ENCODE measurements at regions not wholly inside any gene's neighbourhood (a gene's known extent, or its start where the extent isn't known, plus 50 kb on each side); places are given as distances from the start of the nearest gene placed in this dataset.
A peak's percentile ranks its signal among the peaks of the same experiment; 100 is the strongest.
"Not testable (repeated sequence)": the region's sequence is repeated elsewhere in the genome, so short reads cannot be mapped to it uniquely, and the experiment has no call there.

GRCh38 chr4:103423261-103423660 is 225.1 kb upstream of the CENPE start:
- H3K4me3 ChIP-seq (ENCODE audit: low read length) = no peak overlapping the region
- no peak for DNase-seq (ENCODE audit: low read depth, low spot score)

GRCh38 chr4:103422467-103423219 is 224.5 kb upstream of the CENPE start:
- no peak for DNase-seq (ENCODE audit: low read depth, low spot score)
- no peak overlapping the region for H3K4me3 ChIP-seq (ENCODE audit: low read length)

DNA sequence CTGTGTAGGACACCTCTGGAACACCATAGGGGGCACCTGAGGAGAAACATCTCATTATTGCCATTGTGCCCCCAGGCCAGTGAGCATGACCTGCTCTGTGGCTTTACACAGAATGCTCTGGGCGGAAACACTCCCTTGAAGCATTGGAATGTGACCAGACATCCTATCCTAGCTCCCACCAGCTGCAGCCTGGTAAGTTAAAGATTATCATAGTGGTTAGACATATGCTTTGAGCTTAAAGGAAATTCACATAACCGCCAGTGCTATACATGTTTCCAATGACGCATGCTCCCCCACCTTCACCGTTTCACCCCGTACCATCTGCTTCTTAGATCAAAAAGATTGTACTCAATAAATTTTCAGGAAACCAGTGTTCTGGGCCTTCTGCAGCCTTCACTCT is 217.7 kb upstream of the CENPE start:
- peak; percentile 71 for DNase-seq (ENCODE audit: low read depth, low spot score)

GRCh38 chr4:103412646-103413045 is 214.5 kb upstream of the CENPE start:
- not testable (repeated sequence) for DNase-seq (ENCODE audit: low read depth, low spot score); H3K4me3 ChIP-seq (ENCODE audit: low read length)

More for the DNA sequence above, 217.7 kb upstream of the CENPE start:
- H3K4me3 ChIP-seq (ENCODE audit: low read length) = no peak overlapping the region

- DNase-seq (ENCODE audit: low read depth, low spot score) = no peak
- H3K4me3 ChIP-seq (ENCODE audit: low read length) = no peak overlapping the region
These were observed 212.2 kb upstream of the CENPE start for GRCh38 chr4:103410386-103410785.

- no peak for DNase-seq (ENCODE audit: low read depth, low spot score)
These were observed 207.3 kb upstream of the CENPE start for GRCh38 chr4:103405415-103405814.

GRCh38 chr4:103403619-103404018 is 205.5 kb upstream of the CENPE start:
- H3K4me3 ChIP-seq (ENCODE audit: low read length) = no peak overlapping the region
- DNase-seq (ENCODE audit: low read depth, low spot score) = no peak

More at GRCh38 chr4:103405415-103405814, 207.3 kb upstream of the CENPE start:
- H3K4me3 ChIP-seq (ENCODE audit: low read length) = no peak overlapping the region

DNA sequence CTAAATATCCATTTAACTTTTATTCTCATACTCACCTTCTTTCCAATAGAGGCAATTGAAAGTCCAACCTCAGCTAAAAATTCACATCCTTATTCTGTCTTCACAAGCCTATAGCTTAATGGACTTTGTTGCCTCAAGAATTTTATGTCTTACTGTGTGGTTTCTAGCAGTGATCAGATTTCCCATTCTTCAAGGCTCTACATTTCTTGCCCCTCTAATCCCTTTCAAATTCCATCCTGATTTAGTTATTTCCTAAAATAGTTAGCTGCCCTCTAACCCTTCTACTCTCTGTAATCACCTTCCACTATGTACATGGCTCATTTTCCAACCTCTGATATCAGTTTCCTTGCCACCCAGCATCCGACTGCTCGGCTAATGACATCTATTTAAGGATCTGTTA is 204.1 kb upstream of the CENPE start:
- H3K4me3 ChIP-seq (ENCODE audit: low read length) = no peak overlapping the region
- no peak for DNase-seq (ENCODE audit: low read depth, low spot score)

DNA sequence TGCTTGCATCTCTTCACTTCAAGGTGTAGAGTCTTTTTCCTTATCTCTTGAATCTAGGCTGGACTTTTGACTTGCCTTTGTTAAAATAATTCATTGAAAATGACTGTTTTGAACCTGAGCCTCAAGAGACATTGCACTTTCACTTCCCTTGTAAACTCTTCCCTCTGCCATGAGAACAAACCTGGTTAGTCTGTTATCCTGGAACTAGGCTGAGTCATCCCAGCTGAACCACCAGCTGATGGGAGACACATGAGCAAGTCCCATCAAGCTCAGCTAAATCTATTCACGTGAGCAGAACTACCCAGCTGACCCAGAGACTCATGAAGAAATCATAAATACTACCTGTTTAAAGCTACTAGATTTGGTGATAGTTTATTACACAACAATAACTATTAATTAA is 202.3 kb upstream of the CENPE start:
- no peak for DNase-seq (ENCODE audit: low read depth, low spot score)
- H3K4me3 ChIP-seq (ENCODE audit: low read length) = no peak overlapping the region

GRCh38 chr4:103397541-103397940 is 199.4 kb upstream of the CENPE start:
- no peak overlapping the region for H3K4me3 ChIP-seq (ENCODE audit: low read length)
- no peak for DNase-seq (ENCODE audit: low read depth, low spot score)

DNA sequence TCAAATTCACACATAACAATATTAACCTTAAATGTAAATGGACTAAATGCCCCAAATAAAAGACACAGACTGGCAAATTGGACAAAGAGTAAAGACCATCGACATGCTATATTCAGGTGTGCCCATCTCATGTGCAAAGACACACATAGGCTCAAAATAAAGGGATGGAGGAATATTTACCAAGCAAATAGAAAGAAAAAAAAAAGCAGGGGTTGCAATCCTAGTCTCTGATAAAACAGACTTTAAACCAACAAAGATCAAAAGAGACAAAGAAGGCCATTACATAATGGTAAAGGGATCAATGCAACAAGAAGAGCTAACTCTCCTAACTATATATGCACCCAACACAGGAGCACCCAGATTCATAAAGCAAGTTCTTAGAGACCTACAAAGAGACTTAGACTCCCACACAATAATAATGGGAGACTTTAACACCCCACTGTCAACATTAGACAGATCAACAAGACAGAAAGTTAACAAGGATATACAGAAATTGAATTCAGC is 189.4 kb upstream of the CENPE start:
- DNase-seq (ENCODE audit: low read depth, low spot score); H3K4me3 ChIP-seq (ENCODE audit: low read length): not testable (repeated sequence)

DNA sequence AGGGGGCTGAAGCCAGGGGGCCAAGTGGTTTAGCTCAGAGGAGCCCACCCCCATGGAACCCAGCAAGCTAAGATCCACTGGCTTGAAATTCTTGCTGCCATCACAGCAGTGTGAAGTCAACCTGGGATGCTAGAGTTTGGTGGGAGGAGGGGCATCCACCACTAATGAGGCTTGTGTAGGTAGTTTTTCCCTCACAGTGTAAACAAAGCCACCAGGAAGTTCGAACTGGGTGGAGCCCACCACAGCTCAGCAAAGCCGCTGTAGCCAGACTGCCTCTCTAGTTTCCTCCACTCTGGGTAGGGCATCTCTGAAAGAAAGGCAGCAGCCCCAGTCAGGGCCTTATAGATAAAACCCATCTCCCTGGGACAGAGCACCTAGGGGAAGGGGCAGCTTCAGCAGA is 187.4 kb upstream of the CENPE start:
- DNase-seq (ENCODE audit: low read depth, low spot score); H3K4me3 ChIP-seq (ENCODE audit: low read length): not testable (repeated sequence)

GRCh38 chr4:103375278-103375677 is 177.1 kb upstream of the CENPE start:
- no peak overlapping the region for H3K4me3 ChIP-seq (ENCODE audit: low read length)
- DNase-seq (ENCODE audit: low read depth, low spot score) = no peak

GRCh38 chr4:103374758-103375157 is 176.6 kb upstream of the CENPE start:
- DNase-seq (ENCODE audit: low read depth, low spot score) = no peak
- H3K4me3 ChIP-seq (ENCODE audit: low read length) = no peak overlapping the region

GRCh38 chr4:103374306-103374705 is 176.2 kb upstream of the CENPE start:
- H3K4me3 ChIP-seq (ENCODE audit: low read length) = no peak overlapping the region
- DNase-seq (ENCODE audit: low read depth, low spot score) = no peak

- H3K4me3 ChIP-seq (ENCODE audit: low read length) = no peak overlapping the region
These were observed 173.9 kb upstream of the CENPE start for GRCh38 chr4:103372002-103372558.

GRCh38 chr4:103370336-103370735 is 172.2 kb upstream of the CENPE start:
- no peak for DNase-seq (ENCODE audit: low read depth, low spot score)
- no peak overlapping the region for H3K4me3 ChIP-seq (ENCODE audit: low read length)

More at GRCh38 chr4:103372002-103372558, 173.9 kb upstream of the CENPE start:
- no peak for DNase-seq (ENCODE audit: low read depth, low spot score)

DNA sequence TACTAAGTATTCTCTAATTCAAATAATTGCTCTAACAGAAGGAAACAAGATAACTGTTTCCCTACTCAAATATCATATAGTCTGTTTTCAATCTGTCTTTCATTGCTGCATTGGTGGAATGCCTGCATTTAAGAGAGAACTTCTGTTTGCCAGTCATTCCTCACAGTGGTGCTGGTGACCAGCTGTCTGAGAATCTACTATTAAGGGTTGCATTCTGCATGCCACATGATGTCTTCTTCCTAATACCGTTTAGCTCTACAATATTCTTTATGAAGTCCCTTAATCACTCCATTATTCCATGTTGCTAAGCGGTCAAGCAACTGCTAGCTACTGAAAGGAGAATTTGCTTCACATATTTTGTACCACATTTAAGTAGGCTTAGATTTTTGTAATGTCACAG is 167.1 kb upstream of the CENPE start:
- no peak for DNase-seq (ENCODE audit: low read depth, low spot score)
- H3K4me3 ChIP-seq (ENCODE audit: low read length) = no peak overlapping the region

GRCh38 chr4:103364083-103364482 is 165.9 kb upstream of the CENPE start:
- no peak for DNase-seq (ENCODE audit: low read depth, low spot score)
- H3K4me3 ChIP-seq (ENCODE audit: low read length) = no peak overlapping the region

- H3K4me3 ChIP-seq (ENCODE audit: low read length) = no peak overlapping the region
- DNase-seq (ENCODE audit: low read depth, low spot score) = no peak
These were observed 163.8 kb upstream of the CENPE start for GRCh38 chr4:103361926-103362325.

DNA sequence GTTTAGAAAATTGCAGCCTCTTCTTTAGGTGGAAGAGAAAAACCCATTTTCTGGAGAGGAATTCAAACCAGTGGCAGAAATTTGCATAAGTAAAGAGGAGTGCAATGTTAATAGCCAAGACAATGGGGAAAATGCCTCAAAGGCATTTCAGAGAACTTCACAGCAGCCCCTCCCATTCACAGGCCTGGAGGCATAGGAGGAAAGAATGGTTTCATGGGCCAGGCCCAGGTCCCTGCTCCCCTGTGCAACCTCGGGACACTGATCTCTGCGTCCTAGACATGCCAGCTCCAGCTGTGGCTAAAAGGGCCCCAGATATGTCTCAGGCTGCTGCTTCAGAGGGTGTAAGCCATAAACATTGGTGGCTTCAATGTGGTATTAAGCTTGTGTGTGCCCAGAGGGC is 161.8 kb upstream of the CENPE start:
- DNase-seq (ENCODE audit: low read depth, low spot score) = no peak
- H3K4me3 ChIP-seq (ENCODE audit: low read length) = no peak overlapping the region
